H9 (cell line): ENCODE measurements at regions not wholly inside any gene's neighbourhood (a gene's known extent, or its start where the extent isn't known, plus 50 kb on each side); places are given as distances from the start of the nearest gene placed in this dataset.

Source experiments
- DNase-seq: peaks from one replicate; pipeline ENCODE4 v3.0.0-alpha.2; 2017
- H2AFZ ChIP-seq: one replicate; pipeline ENCODE4 v1.6.1; 2013; ENCODE audit warnings: mild to moderate bottlenecking, low read length, control low read depth, moderate library complexity
- H2AK5ac ChIP-seq: 2 replicates; pipeline ENCODE4 v1.6.1; 2013; ENCODE audit warnings: low read length, control low read depth, mixed read lengths; ENCODE audit not compliant: insufficient read length
- H2BK120ac ChIP-seq: one replicate; pipeline ENCODE4 v1.6.1; 2013; ENCODE audit warnings: low read depth, mild to moderate bottlenecking, low read length, control low read depth, inconsistent platforms; ENCODE audit not compliant: poor library complexity, severe bottlenecking
- H2BK12ac ChIP-seq: 2 replicates; pipeline ENCODE4 v1.6.1; 2013; ENCODE audit warnings: low read length, control low read depth, mixed read lengths, low read depth; ENCODE audit not compliant: insufficient read length
- H2BK15ac ChIP-seq: 2 replicates; pipeline ENCODE4 v1.6.1; 2013; ENCODE audit warnings: low read depth, low read length, control low read depth
- H2BK20ac ChIP-seq: one replicate; pipeline ENCODE4 v1.6.1; 2013; ENCODE audit warnings: low read depth, mild to moderate bottlenecking, low read length, control low read depth, inconsistent platforms; ENCODE audit not compliant: poor library complexity, severe bottlenecking
- H2BK5ac ChIP-seq: 2 replicates; pipeline ENCODE4 v1.6.1; 2013; ENCODE audit warnings: low read length, control low read depth, mixed read lengths; ENCODE audit not compliant: insufficient read length
- H3K14ac ChIP-seq: 2 replicates; pipeline ENCODE4 v1.6.1; 2013; ENCODE audit warnings: low read length, control low read depth; ENCODE audit not compliant: insufficient read depth
- H3K18ac ChIP-seq: 2 replicates; pipeline ENCODE4 v1.6.1; 2013; ENCODE audit warnings: low read depth, mild to moderate bottlenecking, mixed read lengths, low read length, control low read depth; ENCODE audit not compliant: insufficient read length
- H3K23ac ChIP-seq: 2 replicates; pipeline ENCODE4 v1.6.1; 2013; ENCODE audit warnings: low read length, control low read depth, mixed read lengths, low read depth; ENCODE audit not compliant: insufficient read length
- H3K23me2 ChIP-seq: 2 replicates; pipeline ENCODE4 v1.6.1; 2013; ENCODE audit warnings: low read depth, mild to moderate bottlenecking, mixed read lengths, low read length, control low read depth; ENCODE audit not compliant: insufficient read length, poor library complexity, severe bottlenecking
- H3K27ac ChIP-seq: 2 replicates; pipeline ENCODE4 v1.5.1; 2013; ENCODE audit warnings: low read length, control low read depth, mixed read lengths, low read depth; ENCODE audit not compliant: insufficient read length
- H3K27me3 ChIP-seq: 2 replicates; pipeline ENCODE4 v1.6.1; 2013; ENCODE audit warnings: low read length, control low read depth, inconsistent platforms; ENCODE audit not compliant: insufficient read depth
- H3K4ac ChIP-seq: 2 replicates; pipeline ENCODE4 v1.6.1; 2013; ENCODE audit warnings: low read depth, mild to moderate bottlenecking, control low read depth, inconsistent platforms, low read length, moderate library complexity
- H3K4me1 ChIP-seq: 2 replicates; pipeline ENCODE4 v1.6.1; 2013; ENCODE audit warnings: low read length, control low read depth, inconsistent platforms; ENCODE audit not compliant: insufficient read depth
- H3K4me2 ChIP-seq: 2 replicates; pipeline ENCODE4 v1.6.1; 2013; ENCODE audit warnings: low read length, control low read depth, mixed read lengths; ENCODE audit not compliant: insufficient read length, insufficient read depth
- H3K56ac ChIP-seq: 2 replicates; pipeline ENCODE4 v1.6.1; 2013; ENCODE audit warnings: low read depth, mild to moderate bottlenecking, mixed read lengths, low read length, control low read depth; ENCODE audit not compliant: insufficient read length
- H3K79me1 ChIP-seq: 2 replicates; pipeline ENCODE4 v1.6.1; 2013; ENCODE audit warnings: low read depth, mild to moderate bottlenecking, moderate library complexity, low read length, control low read depth, inconsistent platforms; ENCODE audit not compliant: insufficient read depth, poor library complexity, severe bottlenecking
- H3K79me2 ChIP-seq: 2 replicates; pipeline ENCODE4 v1.6.1; 2013; ENCODE audit warnings: low read length, control low read depth, inconsistent platforms; ENCODE audit not compliant: insufficient read depth
- H3K9ac ChIP-seq: 2 replicates; pipeline ENCODE4 v1.6.1; 2013; ENCODE audit warnings: low read length, control low read depth, mixed read lengths; ENCODE audit not compliant: insufficient read length; ENCODE audit errors: extremely low read depth
- H3K9me3 ChIP-seq: one replicate; pipeline ENCODE4 v1.6.1; 2013; ENCODE audit warnings: low read depth, low read length, inconsistent platforms; ENCODE audit not compliant: control insufficient read depth
- H3T11ph ChIP-seq: one replicate; pipeline ENCODE4 v1.6.1; 2013; ENCODE audit warnings: mild to moderate bottlenecking, low read length, control low read depth, inconsistent platforms
- H4K20me1 ChIP-seq: one replicate; pipeline ENCODE4 v1.6.1; 2013; ENCODE audit not compliant: control insufficient read depth, insufficient read length, insufficient read depth
- H4K5ac ChIP-seq: 2 replicates; pipeline ENCODE4 v1.6.1; 2013; ENCODE audit warnings: low read depth, mild to moderate bottlenecking, mixed read lengths, low read length, control low read depth; ENCODE audit not compliant: insufficient read length
- H4K8ac ChIP-seq: replicated peaks from 2 replicates; pipeline ENCODE4 v1.6.1; 2013; ENCODE audit warnings: low read length, control low read depth, mixed read lengths, low read depth; ENCODE audit not compliant: insufficient read length
- H4K91ac ChIP-seq: 2 replicates; pipeline ENCODE4 v1.6.1; 2013; ENCODE audit warnings: low read depth, mild to moderate bottlenecking, moderate library complexity, mixed read lengths, low read length, control low read depth; ENCODE audit not compliant: insufficient read length
- H3K27ac Mint-ChIP-seq, 3 experiments: 2 replicates in 2 of 3; 3 replicates in 1 of 3; pipeline ENCODE4 v1.8.0; 2020 to 2021; ENCODE audit warnings: mixed read lengths in 3 of 3, mild to moderate bottlenecking in 1 of 3, moderate library complexity in 1 of 3
- H3K27me3 Mint-ChIP-seq: 2 replicates; pipeline ENCODE4 v1.8.0; 2021; ENCODE audit warnings: low read depth, mild to moderate bottlenecking, moderate library complexity, mixed read lengths
- H3K36me3 Mint-ChIP-seq, 3 experiments: 2 replicates in 2 of 3; 3 replicates in 1 of 3; pipeline ENCODE4 v1.8.0; 2020 to 2021; ENCODE audit warnings: low read depth in 3 of 3, mixed read lengths in 3 of 3; ENCODE audit not compliant: insufficient read depth in 1 of 3
- H3K4me1 Mint-ChIP-seq, 2 experiments: 2 replicates each; pipeline ENCODE4 v1.8.0; 2020; ENCODE audit warnings: mixed read lengths in 2 of 2
- H3K4me3 Mint-ChIP-seq, 2 experiments: 2 replicates in 1 of 2; 3 replicates in 1 of 2; pipeline ENCODE4 v1.8.0; 2020 to 2021; ENCODE audit warnings: mild to moderate bottlenecking in 2 of 2, mixed read lengths in 2 of 2, moderate library complexity in 1 of 2
- H3K9me3 Mint-ChIP-seq, 2 experiments: 2 replicates in 1 of 2; 3 replicates in 1 of 2; pipeline ENCODE4 v1.8.0; 2020; ENCODE audit warnings: mild to moderate bottlenecking in 2 of 2, mixed read lengths in 2 of 2, moderate library complexity in 1 of 2
- CTCF ChIP-seq: fragments of 200-600 bp; sonication (generic); conservative IDR thresholded peaks from 3 replicates; pipeline ENCODE4 v1.8.0; 2021; ENCODE audit warnings: antibody characterized with exemption, mild to moderate bottlenecking
- WGBS: extraction: QIAGEN DNeasy Blood & Tissue Kit; methylation state at CpG from one replicate; pipeline ENCODE4 v1.1.7; 2013; ENCODE audit warnings: missing lambda C conversion rate, low lambda C conversion rate, mixed read lengths; ENCODE audit not compliant: insufficient read length; ENCODE audit errors: extremely low coverage; 5-methylcytosine and 5-hydroxymethylcytosine counted together

DNA sequence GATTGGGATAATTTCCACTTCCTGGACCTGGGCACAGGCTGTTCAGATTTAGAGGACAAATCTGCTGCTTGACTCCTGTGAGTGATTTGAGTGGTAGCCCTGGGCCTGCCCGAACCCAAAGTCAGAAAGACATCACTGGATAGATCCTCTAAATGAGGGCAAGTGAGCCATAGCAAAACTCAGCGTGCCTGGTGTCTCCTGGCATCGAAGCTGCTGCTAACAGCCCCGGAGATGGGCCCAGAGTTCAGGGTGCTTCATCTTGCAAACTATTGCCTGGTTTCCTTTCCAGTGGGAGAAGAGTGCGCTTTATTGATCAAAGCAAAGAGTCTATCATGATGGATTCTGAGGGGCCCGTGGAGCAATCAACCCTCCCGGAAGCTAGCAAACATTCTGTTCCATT, 153.1 kb upstream of the KLHL29 start:
- no peak overlapping the region for H3K14ac ChIP-seq
- Mint-ChIP-seq H3K4me1 (peaks cover 8 to 9% of the 10 kb centered on the region in 2 experiments), H3K9me3 (peaks cover 8 to 16% of the 10 kb centered on the region in 2 experiments; a peak in 4 of 5 replicates), H3K27me3 (peaks cover 3% of the 10 kb centered on the region), H3K27ac (no peak overlapping the region), H3K36me3 (peaks cover 2 to 17% (median 5%) of the 10 kb centered on the region in 3 experiments; a peak in 5 of 7 replicates), H3K4me3 (no peak overlapping the region)
- WGBS, result no CpG with 5 or more reads among the region's 7 CpGs
- H3K79me2 ChIP-seq, result no peaks in the 10 kb centered on the region
- no peak overlapping the region for H3T11ph ChIP-seq
- no peak overlapping the region for H3K9ac ChIP-seq
- H3K27ac ChIP-seq, result no peak overlapping the region
- H2BK12ac ChIP-seq, result no peak overlapping the region
- DNase-seq, result no peak
- no peaks in the 10 kb centered on the region for H3K9me3 ChIP-seq
- H3K4ac ChIP-seq, result no peak overlapping the region
- no peak for TF ChIP-seq CTCF
- H3K27me3 ChIP-seq, result no peaks in the 10 kb centered on the region
- no peaks in the 10 kb centered on the region for H4K20me1 ChIP-seq
- H2AFZ ChIP-seq, result no peak overlapping the region
- H3K4me2 ChIP-seq, result no peak overlapping the region
- no peaks in the 10 kb centered on the region for H3K79me1 ChIP-seq
- no peak overlapping the region for H4K91ac ChIP-seq
- no peak overlapping the region for H4K5ac ChIP-seq
- H3K56ac ChIP-seq, result no peak overlapping the region
- H2BK120ac ChIP-seq, result no peak overlapping the region
- H2AK5ac ChIP-seq, result no peak overlapping the region
- no peaks in the 10 kb centered on the region for H3K23me2 ChIP-seq
- H3K18ac ChIP-seq, result no peak overlapping the region
- no peak overlapping the region for H4K8ac ChIP-seq
- no peak overlapping the region for H2BK15ac ChIP-seq
- H2BK20ac ChIP-seq, result no peak overlapping the region
- H3K4me1 ChIP-seq, result peaks cover 2% of the 10 kb centered on the region; the same call in 1 of the 2 replicates
- H2BK5ac ChIP-seq, result no peak overlapping the region
- no peak overlapping the region for H3K23ac ChIP-seq
